Glomerular endothelial cell (primary cell): ENCODE measurements at regions not wholly inside any gene's neighbourhood (a gene's known extent, or its start where the extent isn't known, plus 50 kb on each side); places are given as distances from the start of the nearest gene placed in this dataset.

Experiments
- DNase-seq: peaks from one replicate; pipeline ENCODE4 v3.0.0-alpha.2; 2011; ENCODE audit warnings: low read depth, low spot score; ENCODE audit errors: extremely low read depth

DNA sequence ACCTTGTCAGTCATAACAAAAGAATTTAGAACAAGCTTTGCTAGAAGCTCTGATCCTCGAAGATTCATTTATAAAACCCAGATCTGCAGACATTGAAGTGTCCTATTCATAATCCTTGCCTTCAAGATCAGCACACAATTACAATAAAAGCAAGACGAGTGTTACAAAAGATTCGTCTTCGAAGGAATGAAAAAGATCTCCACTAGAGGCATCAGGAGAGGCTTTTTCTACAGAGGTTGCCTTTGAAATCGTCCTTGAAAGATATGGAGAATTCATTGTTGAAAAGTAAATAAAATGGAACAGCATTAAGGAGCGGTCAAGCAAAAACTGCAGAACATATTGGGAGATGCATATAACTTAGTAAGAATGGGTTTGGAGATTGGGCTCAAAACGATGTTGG, 146.4 kb downstream of the BMP4 start:
- DNase-seq: no peak

DNA sequence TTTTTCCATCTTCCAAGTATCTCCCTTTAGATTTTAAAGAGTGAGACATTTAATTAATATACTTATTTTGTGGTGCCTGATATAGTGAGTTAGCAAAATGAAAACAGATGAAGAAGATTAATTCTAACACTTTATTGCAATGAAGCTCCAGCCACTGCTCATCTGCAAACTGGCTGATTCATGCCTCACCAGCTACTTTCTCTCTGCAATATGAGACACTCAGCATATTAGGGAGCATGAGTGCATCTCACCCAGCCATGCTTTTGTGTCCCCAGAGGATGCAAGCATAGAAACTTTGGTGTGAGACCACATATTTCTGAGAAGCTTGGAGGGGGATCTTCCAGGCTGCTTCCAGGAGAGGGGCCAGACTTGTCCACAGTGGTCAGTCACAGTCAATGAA, 148.6 kb downstream of the BMP4 start:
- DNase-seq: no peak

GRCh38 chr14:53807542-53807941, 149.1 kb downstream of the BMP4 start:
- no peak for DNase-seq

GRCh38 chr14:53807108-53807507, 149.5 kb downstream of the BMP4 start:
- no peak for DNase-seq

DNA sequence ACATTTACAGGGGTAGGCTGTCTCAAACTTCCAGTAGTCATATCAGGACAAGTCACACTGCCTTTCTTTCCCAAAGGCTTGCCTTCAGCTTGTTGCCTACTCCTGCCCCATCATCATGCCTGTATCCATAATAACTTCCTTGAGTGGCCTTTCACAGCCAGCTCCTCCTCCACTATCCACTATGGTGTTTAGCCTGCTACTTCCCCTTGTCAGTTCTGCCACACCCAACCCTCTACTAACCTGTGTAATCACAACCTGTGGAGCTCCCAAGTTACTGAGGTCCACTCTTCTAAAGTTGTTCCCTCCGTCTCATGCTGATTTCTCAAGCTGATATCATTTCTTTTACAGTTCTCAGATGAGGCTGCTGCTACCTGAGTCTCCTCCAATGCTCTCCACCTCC, 159.9 kb downstream of the BMP4 start:
- no peak for DNase-seq

DNA sequence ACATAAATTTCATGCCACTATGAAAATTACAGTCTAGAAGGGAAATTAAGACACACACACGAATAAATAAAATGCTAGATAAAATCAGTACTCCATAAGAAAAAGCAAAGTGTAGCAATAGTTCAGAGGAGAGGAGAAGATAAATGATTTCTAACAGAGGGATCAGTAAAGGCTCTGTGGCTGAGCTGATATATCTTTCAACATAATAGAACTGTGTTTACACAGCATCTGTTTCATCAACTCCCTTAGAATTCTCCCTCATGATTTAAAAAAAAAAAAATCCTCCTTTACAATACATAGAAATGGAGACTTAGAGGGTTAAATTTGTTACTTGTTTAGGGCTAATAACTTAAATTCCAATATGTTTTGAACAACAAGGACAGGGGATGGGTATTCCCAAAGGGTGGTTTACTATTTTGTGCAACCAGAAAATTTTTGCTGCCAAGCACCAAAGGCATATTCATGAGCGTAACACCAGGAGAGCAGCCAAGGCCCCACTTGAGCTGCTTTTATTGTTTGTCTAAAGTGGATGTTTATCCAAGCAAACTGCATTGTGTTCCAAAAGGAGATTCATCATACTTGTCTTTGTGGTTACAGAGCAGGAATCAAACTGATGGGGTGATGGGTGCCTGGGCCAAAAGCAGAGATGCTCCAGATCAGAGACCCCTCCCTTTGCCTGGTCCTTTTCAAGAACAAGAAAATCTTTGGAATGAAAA, 162.7 kb downstream of the BMP4 start:
- no peak for DNase-seq

- no peak for DNase-seq
Measured at GRCh38 chr14:53792909-53793308, 163.7 kb downstream of the BMP4 start.

- DNase-seq: no peak
Measured at GRCh38 chr14:53790731-53791500, 165.7 kb downstream of the BMP4 start.

DNA sequence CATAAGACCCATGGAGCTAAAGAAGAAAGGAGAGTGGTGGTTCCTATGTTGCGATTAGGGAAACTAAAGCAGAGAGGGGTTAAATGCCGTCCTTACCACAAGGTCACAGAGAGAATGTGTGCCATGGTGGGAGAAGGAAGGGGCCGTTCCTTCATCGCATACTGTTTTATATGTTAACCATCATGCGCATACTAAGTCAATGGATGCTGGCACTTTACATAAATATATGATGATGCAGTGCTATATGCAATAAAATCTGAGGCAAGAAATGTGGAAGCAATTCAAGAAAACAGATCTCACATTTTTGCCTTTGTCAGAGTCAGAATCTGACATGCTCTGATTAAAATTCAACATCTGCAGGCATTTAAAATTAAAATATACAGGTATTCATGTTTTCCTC, 168.1 kb downstream of the BMP4 start:
- DNase-seq: no peak

DNA sequence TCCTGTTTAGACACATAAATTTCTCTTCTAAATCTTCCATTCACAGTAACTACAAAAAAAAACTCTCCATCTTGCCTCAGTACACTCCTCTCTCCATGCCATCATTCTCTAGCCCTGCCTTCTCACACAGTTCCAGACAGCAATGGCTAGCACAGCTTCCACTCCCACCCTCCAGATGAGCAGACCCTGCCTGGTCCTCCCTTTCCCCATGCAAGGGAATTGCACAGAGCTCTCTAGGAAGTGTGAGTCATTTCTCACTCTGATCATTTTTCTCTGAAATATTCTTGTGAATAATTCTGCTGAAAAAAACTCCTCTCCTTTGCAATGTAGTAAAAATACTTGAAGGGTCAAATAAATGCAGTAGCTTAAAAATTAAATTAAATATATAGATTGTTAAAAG, 170.6 kb downstream of the BMP4 start:
- no peak for DNase-seq

DNA sequence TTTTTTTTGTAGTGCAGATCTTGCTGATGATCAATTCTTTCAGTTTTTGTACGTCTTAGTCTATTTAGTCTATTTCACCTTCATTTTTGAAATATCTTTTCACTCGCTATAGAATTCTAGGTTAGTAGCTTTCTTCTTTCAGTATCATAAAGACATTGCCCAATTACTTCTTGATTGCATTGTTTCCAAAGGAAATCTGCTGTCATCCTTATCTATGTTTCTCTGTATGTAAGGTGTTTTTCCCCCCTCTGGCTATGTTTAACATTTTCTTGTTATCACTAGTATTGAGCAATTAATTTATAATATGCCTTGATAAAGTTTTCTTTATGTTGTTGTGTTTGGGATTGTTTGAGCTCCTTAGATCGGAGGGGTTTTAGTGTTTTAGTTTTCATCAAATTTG, 171.9 kb downstream of the BMP4 start:
- DNase-seq: no peak

- no peak for DNase-seq
Measured at GRCh38 chr14:53783256-53783655, 173.4 kb downstream of the BMP4 start.

DNA sequence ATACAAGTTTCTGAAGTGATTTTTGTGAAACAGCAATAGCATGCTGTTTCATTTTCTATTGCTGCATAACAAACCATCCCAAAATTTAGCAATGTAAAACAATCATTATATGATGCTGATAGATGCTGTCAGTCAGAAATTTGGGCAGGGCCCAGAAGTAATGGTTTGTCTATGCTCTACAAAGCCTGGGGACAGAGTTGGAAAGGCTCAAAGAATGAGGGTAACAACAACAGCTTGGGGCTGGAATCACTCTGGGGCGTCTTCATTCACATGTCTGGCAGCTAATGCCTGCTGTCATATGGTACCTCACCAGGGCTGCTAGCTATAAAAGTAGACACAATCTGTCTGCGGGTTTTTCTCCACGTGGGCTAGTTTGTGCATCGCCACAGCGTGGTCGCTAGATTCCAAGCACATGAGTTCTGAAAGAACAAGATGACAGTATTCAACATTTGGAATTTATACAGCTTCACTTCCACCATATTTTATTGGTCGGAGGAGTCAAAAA, 176.5 kb downstream of the BMP4 start:
- no peak for DNase-seq

DNA sequence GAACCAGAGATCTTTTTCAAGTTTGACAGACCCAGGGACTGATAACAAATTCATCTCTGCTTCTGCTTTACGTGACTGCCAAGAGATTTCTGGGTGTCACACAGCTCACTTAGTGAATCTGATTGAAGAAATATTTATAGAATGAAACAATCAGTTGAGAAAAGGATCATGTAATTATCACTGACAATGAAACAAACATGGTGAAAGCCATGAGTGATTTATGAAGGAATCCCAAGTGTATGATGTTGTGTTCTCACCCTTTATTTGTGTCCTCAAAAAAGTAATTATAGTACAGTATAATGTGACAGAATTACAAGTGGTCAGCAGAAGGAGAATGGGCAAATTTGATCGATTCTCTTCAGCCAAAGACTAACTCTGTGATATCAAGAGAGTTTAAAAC, 177.3 kb downstream of the BMP4 start:
- DNase-seq: no peak

GRCh38 chr14:53778263-53778662, 178.4 kb downstream of the BMP4 start:
- no peak for DNase-seq

GRCh38 chr14:53772936-53773335, 183.7 kb downstream of the BMP4 start:
- no peak for DNase-seq

- no peak for DNase-seq
Measured at GRCh38 chr14:53767566-53767965, 189.1 kb downstream of the BMP4 start.

DNA sequence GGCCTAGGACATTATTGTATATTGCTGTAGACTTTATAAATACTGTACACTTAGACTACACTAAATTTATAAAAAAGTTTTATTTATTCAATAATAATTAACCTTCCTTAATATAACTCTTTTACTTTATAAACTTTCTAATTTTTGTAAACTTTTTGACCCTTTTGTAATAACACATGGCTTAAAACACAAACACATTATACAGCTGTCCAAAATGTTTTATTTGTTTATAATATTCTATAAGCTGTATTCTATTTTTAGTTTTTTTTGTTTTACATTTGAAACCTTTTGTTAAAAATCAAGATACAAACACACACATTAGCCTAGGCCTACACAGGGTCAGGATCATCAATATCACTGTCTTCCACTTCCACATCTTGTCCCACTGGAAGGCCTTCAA, 190.0 kb downstream of the BMP4 start:
- no peak for DNase-seq

DNA sequence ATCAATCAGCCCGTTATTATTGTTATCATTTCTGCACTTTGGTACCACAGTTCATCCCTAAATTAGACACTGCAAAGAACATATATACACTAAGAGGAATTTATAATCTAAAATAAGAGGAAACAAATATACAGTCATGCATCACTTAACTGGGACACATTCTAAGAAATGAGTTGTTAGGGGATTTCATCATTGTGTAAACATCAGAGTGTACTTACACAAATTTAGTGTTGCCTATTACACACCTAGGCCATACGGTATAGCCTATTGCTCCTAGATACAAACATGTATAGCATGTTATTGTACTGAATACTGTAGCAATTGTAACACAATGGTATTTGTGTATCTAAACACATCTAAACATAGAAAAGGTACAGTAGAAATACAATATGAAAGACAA, 190.5 kb downstream of the BMP4 start:
- DNase-seq: no peak

- no peak for DNase-seq
Measured at GRCh38 chr14:53764846-53765245, 191.8 kb downstream of the BMP4 start.

DNA sequence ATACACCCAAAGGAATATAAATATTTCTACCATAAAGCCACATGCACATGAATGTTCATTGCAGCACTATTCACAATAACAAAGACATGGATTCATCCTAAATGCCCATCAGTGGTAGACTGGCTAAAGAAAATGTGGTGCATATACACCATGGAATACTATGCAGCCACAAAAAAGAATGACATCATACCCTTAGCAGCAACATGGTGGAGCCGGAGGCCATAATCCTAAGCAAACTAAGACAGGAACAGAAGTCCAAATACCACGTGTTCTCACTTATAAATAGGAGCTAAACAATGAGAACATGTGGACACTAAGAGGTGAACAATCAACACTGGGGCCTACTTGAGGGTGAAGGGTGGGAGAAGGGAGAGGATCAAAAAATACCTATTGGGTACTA, 198.5 kb downstream of the BMP4 start:
- DNase-seq: no peak

DNA sequence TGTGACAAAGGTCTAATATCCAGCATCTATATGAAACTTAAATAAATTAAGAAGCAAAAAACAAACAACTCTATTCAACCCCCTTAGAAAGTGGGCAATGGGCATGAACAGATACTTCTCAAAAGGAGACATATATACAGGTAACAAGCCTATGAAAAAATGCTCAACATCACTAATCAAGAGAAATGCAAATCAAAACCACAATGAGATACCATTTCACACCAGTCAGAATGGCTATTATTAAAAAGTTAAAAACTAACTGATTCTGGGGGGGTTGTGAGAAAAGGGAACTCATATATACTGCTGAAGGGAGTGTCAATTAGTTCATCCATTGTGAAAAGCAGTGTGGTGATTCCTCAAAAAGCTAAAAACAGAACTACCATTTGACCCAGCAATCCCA, 198.9 kb downstream of the BMP4 start:
- no peak for DNase-seq
